ENCODE measurements at regions not wholly inside any gene's neighbourhood (a gene's known extent, or its start where the extent isn't known, plus 50 kb on each side); places are given as distances from the start of the nearest gene placed in this dataset.
"Not testable (repeated sequence)": the region's sequence is repeated elsewhere in the genome, so short reads cannot be mapped to it uniquely, and the experiment has no call there.

- H3K4me1 Mint-ChIP-seq (ENCODE audit: low read depth), result no peaks in the 10 kb centered on the region
- H3K9me3 Mint-ChIP-seq, result peaks cover 12% of the 10 kb centered on the region
- H3K36me3 Mint-ChIP-seq (ENCODE audit: low read depth), result no peaks in the 10 kb centered on the region
- peaks cover 4% of the 10 kb centered on the region for H3K27me3 Mint-ChIP-seq
- H3K27ac Mint-ChIP-seq, result no peak overlapping the region
- DNase-seq, result no peak
- no peak overlapping the region for H3K4me3 Mint-ChIP-seq
Measured at GRCh38 chr6:71082033-71082650, 125.3 kb upstream of the B3GAT2 start.

DNA sequence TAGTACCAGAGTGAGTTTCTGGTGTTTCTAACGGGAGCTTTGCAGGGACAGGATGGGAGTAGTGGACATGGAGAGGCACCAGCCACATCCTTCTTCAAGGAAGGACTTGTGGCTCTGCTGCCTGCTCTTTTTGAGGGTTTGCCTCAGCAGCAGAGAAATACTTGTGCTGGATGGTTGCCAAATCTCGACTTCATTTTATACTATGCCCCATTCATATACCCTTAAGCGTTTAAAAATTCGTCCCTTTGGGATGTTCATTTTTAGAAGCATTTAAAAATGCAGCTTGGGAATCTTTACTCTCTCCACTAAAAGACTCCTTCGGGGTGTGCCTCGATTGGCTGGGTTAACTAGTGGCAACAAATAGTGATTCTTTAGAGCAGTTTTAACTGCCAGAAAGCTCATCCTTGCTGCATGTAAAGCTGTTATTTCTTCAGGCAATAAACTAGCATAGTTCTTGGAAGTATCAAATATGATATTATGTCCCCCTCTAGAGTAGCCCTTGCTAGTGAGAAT lies 126.5 kb upstream of the B3GAT2 start:
- H3K4me3 Mint-ChIP-seq, result no peak overlapping the region

GRCh38 chr6:71088166-71088565 lies 131.3 kb upstream of the B3GAT2 start:
- no peaks in the 10 kb centered on the region for H3K4me1 Mint-ChIP-seq (ENCODE audit: low read depth)
- H3K4me3 Mint-ChIP-seq, result no peak overlapping the region
- no peak overlapping the region for H3K27ac Mint-ChIP-seq
- DNase-seq, result no peak
- no peaks in the 10 kb centered on the region for H3K36me3 Mint-ChIP-seq (ENCODE audit: low read depth)
- no peaks in the 10 kb centered on the region for H3K9me3 Mint-ChIP-seq
- peaks cover 4% of the 10 kb centered on the region for H3K27me3 Mint-ChIP-seq

More for the DNA sequence above, 126.5 kb upstream of the B3GAT2 start:
- H3K27me3 Mint-ChIP-seq, result peaks cover 4% of the 10 kb centered on the region
- no peak overlapping the region for H3K27ac Mint-ChIP-seq
- DNase-seq, result no peak
- no peaks in the 10 kb centered on the region for H3K4me1 Mint-ChIP-seq (ENCODE audit: low read depth)
- peaks cover 4% of the 10 kb centered on the region for H3K9me3 Mint-ChIP-seq
- no peaks in the 10 kb centered on the region for H3K36me3 Mint-ChIP-seq (ENCODE audit: low read depth)

DNA sequence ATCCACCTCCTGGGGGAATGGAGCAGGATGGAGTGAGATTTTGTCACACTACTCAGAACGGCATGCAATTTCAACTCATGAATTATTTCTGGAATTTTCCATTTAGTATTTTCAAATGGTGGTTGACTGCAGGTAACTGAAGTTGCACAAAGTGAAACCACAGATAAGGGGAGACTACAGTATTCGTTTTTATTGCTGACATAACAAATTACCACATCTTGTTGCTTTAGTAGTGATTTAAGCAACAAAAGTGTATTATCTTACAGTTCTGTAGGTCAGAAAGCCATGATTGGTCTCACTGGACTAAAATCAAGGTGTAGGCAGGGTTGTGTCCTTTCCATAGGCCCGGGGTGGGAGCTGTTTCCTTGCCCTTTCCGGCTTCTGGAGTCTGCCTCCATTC lies 133.4 kb upstream of the B3GAT2 start:
- Mint-ChIP-seq H3K4me3 (no peak overlapping the region), H3K36me3 (ENCODE audit: low read depth) (no peaks in the 10 kb centered on the region), H3K9me3 (no peaks in the 10 kb centered on the region), H3K4me1 (ENCODE audit: low read depth) (no peaks in the 10 kb centered on the region), H3K27ac (no peak overlapping the region), H3K27me3 (no peaks in the 10 kb centered on the region)
- DNase-seq, result no peak

GRCh38 chr6:71091167-71091566 lies 134.3 kb upstream of the B3GAT2 start:
- H3K9me3 Mint-ChIP-seq, result no peaks in the 10 kb centered on the region
- H3K4me3 Mint-ChIP-seq, result no peak overlapping the region
- H3K27ac Mint-ChIP-seq, result no peak overlapping the region

DNA sequence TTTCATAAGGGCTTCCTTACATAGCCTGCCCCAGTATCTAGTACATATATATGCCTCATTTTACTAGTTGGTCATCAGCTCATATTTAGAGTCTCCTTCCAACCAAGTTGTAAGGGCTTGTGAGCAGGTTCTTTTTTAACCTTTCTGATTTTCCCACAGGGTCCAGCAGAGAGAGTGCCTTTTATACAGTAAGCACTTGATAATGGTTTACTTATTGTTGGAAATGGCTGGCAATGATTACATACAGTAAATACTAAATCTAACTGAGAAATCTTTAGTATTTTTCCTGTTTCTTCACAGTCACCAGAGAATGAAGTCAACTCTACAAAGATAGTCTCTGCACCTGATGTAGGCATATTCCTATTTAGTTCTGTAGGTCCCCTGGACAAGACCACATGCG lies 135.1 kb upstream of the B3GAT2 start:
- no peak for DNase-seq
- Mint-ChIP-seq H3K36me3 (ENCODE audit: low read depth) (no peaks in the 10 kb centered on the region), H3K27ac (no peak overlapping the region), H3K9me3 (no peaks in the 10 kb centered on the region), H3K4me1 (ENCODE audit: low read depth) (no peaks in the 10 kb centered on the region), H3K4me3 (no peak overlapping the region), H3K27me3 (no peaks in the 10 kb centered on the region)

More at GRCh38 chr6:71091167-71091566, 134.3 kb upstream of the B3GAT2 start:
- DNase-seq, result no peak
- Mint-ChIP-seq H3K27me3 (no peaks in the 10 kb centered on the region), H3K4me1 (ENCODE audit: low read depth) (no peaks in the 10 kb centered on the region), H3K36me3 (ENCODE audit: low read depth) (no peaks in the 10 kb centered on the region)

DNA sequence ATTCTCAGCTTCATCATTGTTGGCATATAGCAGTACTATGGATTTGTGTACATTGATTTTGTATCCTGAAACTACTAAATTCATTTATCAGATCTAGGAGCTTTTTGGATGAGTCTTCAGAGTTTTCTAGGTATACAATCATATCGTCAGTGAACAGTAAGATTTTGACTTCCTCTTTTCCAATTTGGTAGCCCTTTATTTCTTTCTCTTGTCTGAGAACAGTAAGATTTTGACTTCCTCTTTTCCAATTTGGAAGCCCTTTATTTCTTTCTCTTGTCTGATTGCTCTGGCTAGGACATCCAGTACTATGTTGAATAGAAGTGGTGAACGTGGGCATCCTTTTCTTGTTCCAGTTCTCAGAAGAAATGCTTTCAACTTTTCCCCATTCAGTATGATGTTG lies 140.4 kb upstream of the B3GAT2 start:
- H3K9me3 Mint-ChIP-seq, result peaks cover 17% of the 10 kb centered on the region
- H3K4me1 Mint-ChIP-seq (ENCODE audit: low read depth); DNase-seq; H3K27me3 Mint-ChIP-seq; H3K36me3 Mint-ChIP-seq (ENCODE audit: low read depth); H3K4me3 Mint-ChIP-seq; H3K27ac Mint-ChIP-seq: not testable (repeated sequence)

DNA sequence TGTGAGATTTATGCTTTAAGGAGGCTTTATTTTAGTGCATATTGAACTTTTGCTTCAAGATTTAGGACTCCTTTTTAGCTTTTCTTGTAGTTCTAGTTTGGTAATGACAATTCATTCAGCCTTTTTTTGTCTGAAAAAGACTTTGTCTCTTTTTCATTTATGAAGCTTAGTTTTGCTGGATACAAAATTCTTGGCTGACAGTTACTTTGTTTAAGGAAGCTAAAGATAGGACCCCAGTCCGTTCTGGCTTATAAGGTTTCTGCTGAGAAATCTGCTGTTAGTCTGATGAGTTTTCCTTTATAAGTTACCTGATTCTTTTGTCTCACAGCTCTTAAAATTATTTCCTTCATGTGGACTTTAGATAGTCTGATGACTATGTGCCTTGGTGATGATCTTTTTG lies 142.8 kb upstream of the B3GAT2 start:
- H3K4me1 Mint-ChIP-seq (ENCODE audit: low read depth), result no peaks in the 10 kb centered on the region
- H3K9me3 Mint-ChIP-seq, result peaks cover 17% of the 10 kb centered on the region
- peaks cover 5% of the 10 kb centered on the region for H3K27me3 Mint-ChIP-seq
- H3K4me3 Mint-ChIP-seq, result no peak overlapping the region
- no peak overlapping the region for H3K27ac Mint-ChIP-seq
- no peak for DNase-seq
- no peaks in the 10 kb centered on the region for H3K36me3 Mint-ChIP-seq (ENCODE audit: low read depth)

- Mint-ChIP-seq H3K27ac (no peak overlapping the region), H3K36me3 (ENCODE audit: low read depth) (no peaks in the 10 kb centered on the region), H3K4me3 (no peak overlapping the region), H3K4me1 (ENCODE audit: low read depth) (no peaks in the 10 kb centered on the region), H3K27me3 (peaks cover 10% of the 10 kb centered on the region), H3K9me3 (peaks cover 17% of the 10 kb centered on the region)
- DNase-seq, result no peak
Measured at GRCh38 chr6:71103130-71103529, 146.3 kb upstream of the B3GAT2 start.

DNA sequence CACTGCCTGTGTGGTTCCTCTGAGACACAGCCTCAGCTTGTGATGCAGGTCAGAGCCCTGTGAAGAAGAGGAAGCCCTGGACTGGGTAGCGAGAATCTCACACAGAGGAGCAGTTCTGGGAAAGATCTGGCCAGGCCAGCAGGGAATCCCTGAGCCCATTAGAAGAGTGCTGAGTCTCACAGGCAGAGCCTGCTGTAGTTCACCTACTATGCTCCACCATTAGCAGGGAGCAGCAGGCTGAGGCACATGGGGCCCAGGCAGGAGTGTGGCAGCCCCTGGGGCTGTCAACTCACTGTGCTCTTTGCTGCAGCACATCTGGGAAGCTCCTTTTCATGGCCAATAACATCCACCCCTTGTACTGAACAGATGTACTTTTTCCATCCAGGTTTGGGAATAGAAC lies 146.8 kb upstream of the B3GAT2 start:
- no peak overlapping the region for H3K4me3 Mint-ChIP-seq
- no peaks in the 10 kb centered on the region for H3K4me1 Mint-ChIP-seq (ENCODE audit: low read depth)
- H3K36me3 Mint-ChIP-seq (ENCODE audit: low read depth), result no peaks in the 10 kb centered on the region
- H3K9me3 Mint-ChIP-seq, result peaks cover 15% of the 10 kb centered on the region
- DNase-seq, result no peak
- peaks cover 10% of the 10 kb centered on the region for H3K27me3 Mint-ChIP-seq
- no peak overlapping the region for H3K27ac Mint-ChIP-seq

GRCh38 chr6:71106276-71106675 lies 149.4 kb upstream of the B3GAT2 start:
- no peaks in the 10 kb centered on the region for H3K36me3 Mint-ChIP-seq (ENCODE audit: low read depth)
- H3K9me3 Mint-ChIP-seq, result no peaks in the 10 kb centered on the region
- no peak overlapping the region for H3K27ac Mint-ChIP-seq
- H3K4me1 Mint-ChIP-seq (ENCODE audit: low read depth), result no peaks in the 10 kb centered on the region
- H3K4me3 Mint-ChIP-seq, result no peak overlapping the region
- H3K27me3 Mint-ChIP-seq, result peaks cover 17% of the 10 kb centered on the region
- no peak for DNase-seq

GRCh38 chr6:71107911-71108420 lies 151.1 kb upstream of the B3GAT2 start:
- H3K27ac Mint-ChIP-seq, result no peak overlapping the region
- no peaks in the 10 kb centered on the region for H3K36me3 Mint-ChIP-seq (ENCODE audit: low read depth)
- DNase-seq, result no peak
- peaks cover 17% of the 10 kb centered on the region for H3K27me3 Mint-ChIP-seq
- no peaks in the 10 kb centered on the region for H3K4me1 Mint-ChIP-seq (ENCODE audit: low read depth)
- no peaks in the 10 kb centered on the region for H3K9me3 Mint-ChIP-seq
- no peak overlapping the region for H3K4me3 Mint-ChIP-seq

- Mint-ChIP-seq H3K27ac (no peak overlapping the region), H3K4me1 (ENCODE audit: low read depth) (no peaks in the 10 kb centered on the region), H3K27me3 (peaks cover 10% of the 10 kb centered on the region), H3K4me3 (no peak overlapping the region), H3K9me3 (peaks cover 5% of the 10 kb centered on the region), H3K36me3 (ENCODE audit: low read depth) (no peaks in the 10 kb centered on the region)
- DNase-seq, result no peak
Measured at GRCh38 chr6:71114544-71114943, 157.7 kb upstream of the B3GAT2 start.

- no peaks in the 10 kb centered on the region for H3K4me1 Mint-ChIP-seq (ENCODE audit: low read depth)
- no peak overlapping the region for H3K27ac Mint-ChIP-seq
- peaks cover 9% of the 10 kb centered on the region for H3K9me3 Mint-ChIP-seq
- no peaks in the 10 kb centered on the region for H3K36me3 Mint-ChIP-seq (ENCODE audit: low read depth)
- DNase-seq, result no peak
- no peak overlapping the region for H3K4me3 Mint-ChIP-seq
- peaks cover 8% of the 10 kb centered on the region for H3K27me3 Mint-ChIP-seq
Measured at GRCh38 chr6:71114986-71115385, 158.1 kb upstream of the B3GAT2 start.

DNA sequence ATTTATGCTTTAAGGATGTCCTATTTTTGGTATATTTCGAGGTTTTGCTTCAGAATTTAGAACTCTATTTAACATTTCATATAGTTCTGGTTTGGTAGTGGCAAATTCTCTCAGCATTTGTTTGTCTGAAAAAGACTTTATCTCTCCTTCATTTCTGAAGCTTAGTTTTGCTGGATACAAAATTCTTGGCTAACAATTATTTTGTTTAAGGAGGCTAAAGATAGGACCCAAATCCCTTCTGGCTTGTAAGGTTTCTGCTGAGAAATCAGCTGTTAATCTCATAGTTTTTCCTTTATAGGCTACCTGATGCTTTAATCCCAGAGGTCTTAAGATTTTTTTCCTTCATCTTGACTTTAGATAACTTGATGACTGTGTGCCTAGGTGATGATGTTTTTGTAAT lies 162.7 kb upstream of the B3GAT2 start:
- Mint-ChIP-seq H3K9me3 (peaks cover 15% of the 10 kb centered on the region), H3K36me3 (ENCODE audit: low read depth) (no peaks in the 10 kb centered on the region), H3K27ac (no peak overlapping the region), H3K27me3 (peaks cover 4% of the 10 kb centered on the region), H3K4me1 (ENCODE audit: low read depth) (no peaks in the 10 kb centered on the region), H3K4me3 (no peak overlapping the region)
- no peak for DNase-seq

DNA sequence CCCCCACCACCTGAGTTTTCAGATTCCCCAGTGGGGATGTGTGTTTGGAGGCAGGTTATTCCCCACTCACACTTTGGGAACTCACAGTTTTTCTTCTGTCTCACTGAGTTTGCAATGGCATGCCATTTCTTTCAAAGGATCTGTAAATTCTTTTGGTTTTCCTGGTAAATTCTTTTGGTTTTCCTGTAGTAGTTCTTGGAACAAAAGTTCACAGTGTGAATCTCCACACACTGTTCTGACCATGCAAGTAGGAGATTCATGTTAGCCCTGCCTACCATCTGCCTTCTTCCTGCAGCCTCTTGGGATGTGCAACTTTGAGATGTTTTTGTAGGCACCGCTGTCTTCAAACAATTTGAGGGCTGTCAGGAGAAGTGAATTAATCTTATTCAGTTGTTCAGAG lies 165.6 kb upstream of the OGFRL1 start:
- Mint-ChIP-seq H3K4me3 (no peak overlapping the region), H3K27ac (no peak overlapping the region), H3K9me3 (peaks cover 15% of the 10 kb centered on the region), H3K4me1 (ENCODE audit: low read depth) (no peaks in the 10 kb centered on the region), H3K27me3 (peaks cover 4% of the 10 kb centered on the region), H3K36me3 (ENCODE audit: low read depth) (no peaks in the 10 kb centered on the region)
- DNase-seq, result no peak

Measured in activated T-cell treated with anti-CD3 and anti-CD28 coated beads, Interleukin-2, amount 50 U/mL, for 24 hours (primary cell).